AG09309 (cell line): ENCODE measurements at regions not wholly inside any gene's neighbourhood (a gene's known extent, or its start where the extent isn't known, plus 50 kb on each side); places are given as distances from the start of the nearest gene placed in this dataset.
"Not testable (repeated sequence)": the region's sequence is repeated elsewhere in the genome, so short reads cannot be mapped to it uniquely, and the experiment has no call there.

Source experiments
- DNase-seq: peaks from one replicate; pipeline ENCODE4 v3.0.0-alpha.2; 2010; ENCODE audit warnings: low read depth
- H3K4me3 ChIP-seq: 2 replicates; pipeline ENCODE4 v1.5.1; 2011; ENCODE audit warnings: mild to moderate bottlenecking, low read depth, low read length, moderate library complexity; ENCODE audit not compliant: control insufficient read depth
- CTCF ChIP-seq: IDR thresholded peaks from 2 replicates; pipeline ENCODE4 v1.5.1; 2011; ENCODE audit warnings: mild to moderate bottlenecking, low read depth, low read length, inconsistent platforms; ENCODE audit not compliant: insufficient read depth, control insufficient read depth; ENCODE audit errors: missing control alignments

- DNase-seq = no peak
- no peak for TF ChIP-seq CTCF
These were observed 271.4 kb upstream of the DIO3 start for GRCh38 chr14:101289911-101290310.

GRCh38 chr14:101290611-101291010 lies 270.7 kb upstream of the DIO3 start:
- no peak overlapping the region for H3K4me3 ChIP-seq
- DNase-seq = no peak
- TF ChIP-seq CTCF = no peak

More at GRCh38 chr14:101289911-101290310, 271.4 kb upstream of the DIO3 start:
- no peak overlapping the region for H3K4me3 ChIP-seq

- no peak overlapping the region for H3K4me3 ChIP-seq
- TF ChIP-seq CTCF = no peak
- no peak for DNase-seq
These were observed 269.9 kb upstream of the DIO3 start for GRCh38 chr14:101291390-101291789.

- no peak overlapping the region for H3K4me3 ChIP-seq
- DNase-seq = no peak
- TF ChIP-seq CTCF = no peak
These were observed 268.8 kb upstream of the DIO3 start for GRCh38 chr14:101292448-101292847.

- no peak for TF ChIP-seq CTCF
- DNase-seq = no peak
- H3K4me3 ChIP-seq = no peak overlapping the region
These were observed 267.7 kb upstream of the DIO3 start for GRCh38 chr14:101293605-101294004.

- DNase-seq = no peak
- no peak overlapping the region for H3K4me3 ChIP-seq
- TF ChIP-seq CTCF = no peak
These were observed 267.2 kb upstream of the DIO3 start for GRCh38 chr14:101294136-101294535.

- not testable (repeated sequence) for DNase-seq
These were observed 261.5 kb upstream of the DIO3 start for GRCh38 chr14:101299781-101300180.

More at GRCh38 chr14:101299781-101300180, 261.5 kb upstream of the DIO3 start:
- H3K4me3 ChIP-seq = not testable (repeated sequence)
